H1 (cell line): ENCODE measurements at regions not wholly inside any gene's neighbourhood (a gene's known extent, or its start where the extent isn't known, plus 50 kb on each side); places are given as distances from the start of the nearest gene placed in this dataset.
A peak's percentile ranks its signal among the peaks of the same experiment; 100 is the strongest.

Experiments used
- CTCF ChIA-PET: fragments of 300-600 bp; sonication (Branson Sonifier 250); formaldehyde crosslinking; loops from one replicate; lab custom pipeline; 2021; ENCODE audit not compliant: partially characterized antibody; lab: Charles Lee
- POLR2A ChIA-PET: fragments of 300-600 bp; sonication (Branson Sonifier 250); formaldehyde crosslinking; loops from one replicate; lab custom pipeline; 2021; ENCODE audit warnings: inconsistent platforms; ENCODE audit not compliant: partially characterized antibody; lab: Charles Lee
- DNase-seq, 2 experiments: peaks; one replicate each; pipeline versions ENCODE4 v3.0.0 to v3.0.0-alpha.2; 2010 to 2022; ENCODE audit warnings: low spot score in 2 of 2, low read depth in 1 of 2, mixed read lengths in 1 of 2
- FAIRE-seq: peaks from 2 replicates; lab custom pipeline; 2011; peaks lifted over from hg19 to GRCh38; lab: Jason Lieb, UNC
- H2AFZ ChIP-seq: 2 replicates; pipeline ENCODE4 v1.8.1; 2012; ENCODE audit warnings: low read length, inconsistent platforms
- H2AK5ac ChIP-seq: 2 replicates; pipeline ENCODE4 v1.6.1; 2013; ENCODE audit warnings: low read depth, low read length
- H2BK120ac ChIP-seq: replicated peaks from 2 replicates; pipeline ENCODE3; 2013; ENCODE audit warnings: low read depth, low read length, inconsistent platforms
- H2BK12ac ChIP-seq: 2 replicates; pipeline ENCODE4 v1.6.1; 2013; ENCODE audit warnings: low read depth, low read length
- H2BK15ac ChIP-seq: 2 replicates; pipeline ENCODE4 v1.6.1; 2013; ENCODE audit warnings: low read length
- H2BK20ac ChIP-seq: 2 replicates; pipeline ENCODE4 v1.6.1; 2013; ENCODE audit warnings: low read length
- H2BK5ac ChIP-seq: 2 replicates; pipeline ENCODE4 v1.6.1; 2013; ENCODE audit warnings: low read depth, low read length
- H3K14ac ChIP-seq: 2 replicates; pipeline ENCODE4 v1.6.1; 2013; ENCODE audit warnings: inconsistent platforms; ENCODE audit not compliant: insufficient read length
- H3K18ac ChIP-seq: 2 replicates; pipeline ENCODE4 v1.6.1; 2013; ENCODE audit warnings: low read length; ENCODE audit errors: extremely low read depth
- H3K23ac ChIP-seq: 2 replicates; pipeline ENCODE4 v1.6.1; 2013; ENCODE audit warnings: inconsistent platforms; ENCODE audit not compliant: insufficient read length
- H3K23me2 ChIP-seq: 2 replicates; pipeline ENCODE4 v1.6.1; 2013; ENCODE audit warnings: low read depth, low read length
- H3K27ac ChIP-seq: 2 replicates; pipeline ENCODE4 v1.6.1; 2011; ENCODE audit warnings: low read depth, low read length, inconsistent platforms
- H3K27me3 ChIP-seq, 4 experiments: replicated peaks in 1 of 4; 1 replicate in 1 of 4; 2 replicates in 3 of 4; pipeline versions ENCODE4 v1.6.1 to v1.8.1; 2011 to 2013; ENCODE audit warnings: low read length in 3 of 4, mild to moderate bottlenecking in 3 of 4, inconsistent platforms in 2 of 4, mixed read lengths in 2 of 4, moderate library complexity in 1 of 4; ENCODE audit not compliant: control insufficient read depth in 3 of 4, insufficient read depth in 3 of 4; ENCODE audit errors: extremely low read depth in 1 of 4
- H3K36me3 ChIP-seq, 4 experiments: 2 replicates each; pipeline versions ENCODE4 v1.6.1 to v1.8.1; 2011 to 2013; ENCODE audit warnings: mild to moderate bottlenecking in 4 of 4, low read length in 3 of 4, moderate library complexity in 2 of 4, control low read depth in 1 of 4, inconsistent platforms in 1 of 4; ENCODE audit not compliant: insufficient read depth in 4 of 4, control insufficient read depth in 2 of 4
- H3K4ac ChIP-seq: replicated peaks from 2 replicates; pipeline ENCODE3; 2013; ENCODE audit warnings: low read length, low read depth, mixed read lengths, inconsistent platforms; ENCODE audit not compliant: insufficient read length
- H3K4me1 ChIP-seq, 4 experiments: replicated peaks in 1 of 4; 1 replicate in 1 of 4; 2 replicates in 3 of 4; pipeline versions ENCODE4 v1.6.1 to v1.8.1; 2011 to 2013; ENCODE audit warnings: low read length in 3 of 4, inconsistent platforms in 2 of 4, mixed read lengths in 1 of 4; ENCODE audit not compliant: insufficient read depth in 4 of 4, control insufficient read depth in 3 of 4
- H3K4me2 ChIP-seq, 2 experiments: 2 replicates each; pipeline versions ENCODE4 v1.6.1 to v1.8.1; 2011 to 2013; ENCODE audit warnings: low read depth in 2 of 2, low read length in 2 of 2, control low read depth in 1 of 2, inconsistent platforms in 1 of 2, mild to moderate bottlenecking in 1 of 2; ENCODE audit not compliant: insufficient read depth in 1 of 2
- H3K4me3 ChIP-seq, 4 experiments: fragments of 200-600, 300-600 bp in 1 of 4; sonication (generic), shearing (Covaris generic), sonication (Bioruptor Twin) in 1 of 4; 2 replicates each; pipeline versions ENCODE4 v1.5.1 to v1.8.1; 2011 to 2016; ENCODE audit warnings: low read length in 4 of 4, low read depth in 3 of 4, control low read depth in 2 of 4, inconsistent platforms in 2 of 4, mild to moderate bottlenecking in 2 of 4, mixed read lengths in 1 of 4, moderate library complexity in 1 of 4; ENCODE audit not compliant: insufficient read depth in 2 of 4; ENCODE audit errors: extremely low read depth in 1 of 4
- H3K56ac ChIP-seq: replicated peaks from 2 replicates; pipeline ENCODE3; 2013; ENCODE audit warnings: low read depth, mild to moderate bottlenecking, mixed read lengths, low read length, inconsistent platforms; ENCODE audit not compliant: insufficient read length
- H3K79me1 ChIP-seq: 2 replicates; pipeline ENCODE4 v1.6.1; 2013; ENCODE audit warnings: low read depth, low read length, control low read depth
- H3K79me2 ChIP-seq, 2 experiments: 2 replicates each; pipeline versions ENCODE4 v1.6.1 to v1.8.1; 2012 to 2013; ENCODE audit warnings: low read length in 2 of 2, mild to moderate bottlenecking in 2 of 2, inconsistent platforms in 1 of 2; ENCODE audit not compliant: insufficient read depth in 2 of 2, control insufficient read depth in 1 of 2
- H3K9ac ChIP-seq, 4 experiments: replicated peaks in 1 of 4; 1 replicate in 1 of 4; 2 replicates in 3 of 4; pipeline versions ENCODE4 v1.6.1 to v1.8.1; 2011 to 2013; ENCODE audit warnings: low read depth in 3 of 4, low read length in 3 of 4, control low read depth in 2 of 4, mild to moderate bottlenecking in 2 of 4, moderate library complexity in 2 of 4, inconsistent platforms in 1 of 4; ENCODE audit errors: extremely low read depth in 1 of 4
- H3K9me3 ChIP-seq, 2 experiments: 2 replicates each; pipeline versions ENCODE4 v1.6.1 to v1.8.1; 2012 to 2013; ENCODE audit warnings: mild to moderate bottlenecking in 2 of 2, moderate library complexity in 2 of 2, control low read depth in 1 of 2, inconsistent platforms in 1 of 2, low read depth in 1 of 2, low read length in 1 of 2, mixed read lengths in 1 of 2; ENCODE audit not compliant: insufficient read depth in 2 of 2
- H4K20me1 ChIP-seq, 2 experiments: replicated peaks in 1 of 2; 2 replicates each; pipeline versions ENCODE3 to v1.8.1; 2011 to 2013; ENCODE audit warnings: inconsistent platforms in 2 of 2, low read length in 2 of 2, mild to moderate bottlenecking in 1 of 2; ENCODE audit not compliant: insufficient read depth in 2 of 2, control insufficient read depth in 1 of 2
- H4K5ac ChIP-seq: 2 replicates; pipeline ENCODE4 v1.6.1; 2013; ENCODE audit warnings: low read length, low read depth, mixed read lengths, inconsistent platforms; ENCODE audit not compliant: insufficient read length
- H4K8ac ChIP-seq: 2 replicates; pipeline ENCODE4 v1.8.0; 2013; ENCODE audit warnings: mild to moderate bottlenecking, moderate library complexity, low read length, inconsistent platforms; ENCODE audit not compliant: insufficient read depth; ENCODE audit errors: extremely low read depth
- H4K91ac ChIP-seq: replicated peaks from 2 replicates; pipeline ENCODE3; 2013; ENCODE audit warnings: low read length, mixed read lengths, inconsistent platforms; ENCODE audit not compliant: insufficient read length
- MAFK ChIP-seq: IDR thresholded peaks from 2 replicates; pipeline ENCODE4 v1.6.1; 2012; ENCODE audit warnings: low read depth, mild to moderate bottlenecking, improper control_type of control experiment, low read length
- NRF1 ChIP-seq: IDR thresholded peaks from 2 replicates; pipeline ENCODE4 v1.6.1; 2011; ENCODE audit warnings: mild to moderate bottlenecking, low read depth, low read length, improper control_type of control experiment
- SIN3A ChIP-seq, 2 experiments: IDR thresholded peaks in 1 of 2; conservative IDR thresholded peaks in 1 of 2; 2 replicates each; pipeline ENCODE4 v1.6.1; 2011 to 2012; ENCODE audit warnings: low read length in 2 of 2, improper control_type of control experiment in 1 of 2, low read depth in 1 of 2, mild to moderate bottlenecking in 1 of 2
- SIX5 ChIP-seq: IDR thresholded peaks from 2 replicates; pipeline ENCODE4 v1.6.1; 2011; ENCODE audit warnings: mild to moderate bottlenecking, low read depth, low read length
- YY1 ChIP-seq: IDR thresholded peaks from 2 replicates; pipeline ENCODE4 v1.6.1; 2011; ENCODE audit warnings: low read depth, mild to moderate bottlenecking, low read length
- WGBS, 2 experiments: shearing (Covaris generic) in 1 of 2; methylation state at CpG; one replicate each; pipeline versions ENCODE4 v1.1.6 to v1.1.7; 2013 to 2015; ENCODE audit warnings: low lambda C conversion rate in 2 of 2, mixed read lengths in 2 of 2, inconsistent platforms in 1 of 2, low coverage in 1 of 2, missing lambda C conversion rate in 1 of 2; ENCODE audit not compliant: insufficient replicate concordance in 2 of 2, insufficient coverage in 1 of 2, insufficient read length in 1 of 2; ENCODE audit errors: extremely low coverage in 1 of 2, missing lambda C conversion rate in 1 of 2; 5-methylcytosine and 5-hydroxymethylcytosine counted together

GRCh38 chr7:155209478-155210319, 88.0 kb upstream of the INSIG1 start:
- H3K9me3 ChIP-seq, result 0 out of 4 replicates have a peak, but pooled peaks cover 0 to 2% of the 10 kb centered on the region in 2 experiments
- no peaks in the 10 kb centered on the region; a peak in 1 of 8 replicates for H3K36me3 ChIP-seq
- H3K79me2 ChIP-seq, result no peaks in the 10 kb centered on the region
- no peak overlapping the region for H3K23ac ChIP-seq
- H3K18ac ChIP-seq, result no peak overlapping the region; the same call in 1 of the 2 replicates
- H3K14ac ChIP-seq, result no peak overlapping the region
- peak overlapping the region; percentile 90; the same call in 1 of the 2 replicates for H2BK12ac ChIP-seq
- no peak overlapping the region for H3K9ac ChIP-seq
- no peaks in the 10 kb centered on the region for H3K79me1 ChIP-seq
- no peak overlapping the region for H4K5ac ChIP-seq
- H2AFZ ChIP-seq, result no peak overlapping the region
- no peaks in the 10 kb centered on the region for H3K27me3 ChIP-seq
- ChIA-PET CTCF (interaction anchor here (0.9 to 1.5 kb wide), 4 partner anchors 9 to 189 kb away, joined by 3 to 4 read pairs (median 3); no protein-coding TSS in a partner anchor), POLR2A (no interaction called here)
- peaks cover 18% of the 10 kb centered on the region; the same call in 1 of the 2 replicates for H3K23me2 ChIP-seq
- peaks cover 0 to 18% (median 9%) of the 10 kb centered on the region in 4 experiments; a peak in 5 of 7 replicates for H3K4me1 ChIP-seq
- H2AK5ac ChIP-seq, result no peak overlapping the region
- 86% methylated on average over 17 of the region's 21 CpGs; no CpG with 5 or more reads in 1 of the 2 experiments for WGBS, 2 experiments
- peaks cover 0 to 11% of the 10 kb centered on the region in 2 experiments for H4K20me1 ChIP-seq
- FAIRE-seq (no peak), DNase-seq (no peak)
- H3K27ac ChIP-seq, result no peak overlapping the region
- no peak overlapping the region for H3K4me3 ChIP-seq
- H3K4me2 ChIP-seq, result no peak overlapping the region
- H2BK20ac ChIP-seq, result no peak overlapping the region
- TF ChIP-seq SIX5 (no peak), MAFK (no peak), YY1 (no peak), SIN3A (conservative IDR thresholded peaks at IDR 0.05 in 1 of 2, IDR thresholded peaks at IDR 0.05 in 1 of 2; ENCODE audit: low read depth in 1 of 2, low read length in 2 of 2) (no peak), NRF1 (no peak)
- 0 out of 2 replicates have a peak overlapping the region, but pooled peaks have one; percentile 46 for H2BK15ac ChIP-seq
- no peak overlapping the region for H4K8ac ChIP-seq
- H2BK120ac ChIP-seq, result no peak overlapping the region
- peak overlapping the region; percentile 46 for H4K91ac ChIP-seq
- H2BK5ac ChIP-seq, result peak overlapping the region; percentile 56; the same call in 1 of the 2 replicates
- no peak overlapping the region for H3K4ac ChIP-seq
- no peak overlapping the region for H3K56ac ChIP-seq
